Breast epithelium (tissue), 4 donors: ENCODE measurements at regions not wholly inside any gene's neighbourhood (a gene's known extent, or its start where the extent isn't known, plus 50 kb on each side); places are given as distances from the start of the nearest gene placed in this dataset.
"Not testable (repeated sequence)": the region's sequence is repeated elsewhere in the genome, so short reads cannot be mapped to it uniquely, and the experiment has no call there.

ENCODE experiments used
- DNase-seq, 2 donors: peaks; one replicate each; pipeline ENCODE4 v3.0.0-alpha.2; 2019; ENCODE audit warnings: low spot score in 2 of 2
- H3K27ac ChIP-seq, 2 donors: fragments of 200-600 bp; sonication (generic) in 1 of 2; one replicate each; pipeline ENCODE4 v1.5.1; 2016 to 2019; ENCODE audit warnings: mild to moderate bottlenecking in 1 of 2
- H3K27me3 ChIP-seq, 2 donors: fragments of 200-600 bp; sonication (generic) in 1 of 2; one replicate each; pipeline versions ENCODE4 v1.5.1 to v1.6.0; 2017 to 2019; ENCODE audit warnings: control low read depth in 1 of 2, mild to moderate bottlenecking in 1 of 2
- H3K36me3 ChIP-seq: fragments of 200-600 bp; one replicate; pipeline ENCODE4 v1.5.1; 2019
- H3K4me1 ChIP-seq, 2 donors: fragments of 200-600 bp; sonication (generic); one replicate each; pipeline ENCODE4 v1.5.1; 2016 to 2019; ENCODE audit warnings: control low read depth in 1 of 2
- H3K4me3 ChIP-seq, 3 donors: fragments of 200-600 bp; sonication (generic); 1 replicate in 2 of 3; 2 replicates in 1 of 3; pipeline ENCODE4 v1.5.1; 2016 to 2019; ENCODE audit warnings: mild to moderate bottlenecking in 3 of 3, moderate library complexity in 2 of 3
- H3K9me3 ChIP-seq, 2 donors: fragments of 200-600 bp; sonication (generic) in 1 of 2; one replicate each; pipeline ENCODE4 v1.5.1; 2016 to 2019; ENCODE audit warnings: control low read depth in 1 of 2
- CTCF ChIP-seq, 3 donors: fragments of 450-650 bp; IDR thresholded peaks; one replicate each; pipeline ENCODE4 v1.5.1; 2016 to 2017; ENCODE audit warnings: antibody characterized with exemption in 3 of 3, mild to moderate bottlenecking in 3 of 3, moderate library complexity in 3 of 3
- POLR2A ChIP-seq: fragments of 450-650 bp; IDR thresholded peaks from one replicate; pipeline ENCODE4 v1.6.1; 2016; ENCODE audit warnings: antibody characterized with exemption, mild to moderate bottlenecking, moderate library complexity
- POLR2AphosphoS5 ChIP-seq, 3 donors: sonication (generic); formaldehyde crosslinking; IDR thresholded peaks; one replicate each; pipeline ENCODE4 v1.6.1; 2017; ENCODE audit warnings: antibody characterized with exemption in 3 of 3
- intact Hi-C: fragments of 100-400 bp; cut with DNase I; formaldehyde crosslinking; loops from one replicate; pipeline ENCODE4 v1.15.1; 2023; ENCODE audit warnings: low total_unique reads

- H3K36me3 ChIP-seq: no peaks in the 10 kb centered on the region
- DNase-seq: no peak
- no peaks in the 10 kb centered on the region for H3K9me3 ChIP-seq
- H3K27ac ChIP-seq: no peak overlapping the region
- intact Hi-C loops: no loop called here
- TF ChIP-seq POLR2AphosphoS5 (IDR thresholded peaks at IDR 0.05): no peak
- TF ChIP-seq POLR2A: no peak
- no peak for TF ChIP-seq CTCF (IDR thresholded peaks at IDR 0.05)
- H3K4me3 ChIP-seq: no peak overlapping the region
- H3K27me3 ChIP-seq: no peaks in the 10 kb centered on the region
- no peaks in the 10 kb centered on the region for H3K4me1 ChIP-seq
These were observed 274.3 kb downstream of the SEMA3D start for GRCh38 chr7:84912537-84912936.

- TF ChIP-seq POLR2AphosphoS5 (IDR thresholded peaks at IDR 0.05): no peak
- TF ChIP-seq CTCF (IDR thresholded peaks at IDR 0.05): no peak
- no peak for TF ChIP-seq POLR2A
These were observed 274.8 kb downstream of the SEMA3D start for GRCh38 chr7:84912018-84912417.

GRCh38 chr7:84911077-84911476 lies 275.8 kb downstream of the SEMA3D start:
- Histone ChIP-seq H3K4me1 (no peaks in the 10 kb centered on the region), H3K4me3 (no peak overlapping the region), H3K9me3 (no peaks in the 10 kb centered on the region), H3K27ac (no peak overlapping the region), H3K27me3 (no peaks in the 10 kb centered on the region), H3K36me3 (no peaks in the 10 kb centered on the region)
- TF ChIP-seq POLR2A (no peak), CTCF (IDR thresholded peaks at IDR 0.05) (no peak), POLR2AphosphoS5 (IDR thresholded peaks at IDR 0.05) (no peak)
- no peak for DNase-seq
- intact Hi-C loops: no loop called here

More at GRCh38 chr7:84912018-84912417, 274.8 kb downstream of the SEMA3D start:
- H3K9me3 ChIP-seq: no peaks in the 10 kb centered on the region
- DNase-seq: no peak
- no peaks in the 10 kb centered on the region for H3K36me3 ChIP-seq
- H3K27me3 ChIP-seq: no peaks in the 10 kb centered on the region
- intact Hi-C loops: no loop called here
- H3K27ac ChIP-seq: no peak overlapping the region
- no peak overlapping the region for H3K4me3 ChIP-seq
- no peaks in the 10 kb centered on the region for H3K4me1 ChIP-seq

GRCh38 chr7:84910322-84910721 lies 276.5 kb downstream of the SEMA3D start:
- H3K36me3 ChIP-seq, H3K9me3 ChIP-seq, H3K4me1 ChIP-seq, H3K4me3 ChIP-seq, intact Hi-C loops, DNase-seq, H3K27ac ChIP-seq, H3K27me3 ChIP-seq: not testable (repeated sequence)

- Histone ChIP-seq H3K4me1 (no peaks in the 10 kb centered on the region), H3K27me3 (no peaks in the 10 kb centered on the region), H3K27ac (no peak overlapping the region), H3K36me3 (no peaks in the 10 kb centered on the region), H3K9me3 (no peaks in the 10 kb centered on the region), H3K4me3 (no peak overlapping the region)
- TF ChIP-seq POLR2A (no peak), CTCF (IDR thresholded peaks at IDR 0.05) (no peak), POLR2AphosphoS5 (IDR thresholded peaks at IDR 0.05) (no peak)
- no peak for DNase-seq
- intact Hi-C loops: loop anchor here (10.0 kb wide), 1 partner anchor 1867 kb away; no protein-coding TSS in a partner anchor
These were observed 278.6 kb downstream of the SEMA3D start for GRCh38 chr7:84908196-84908793.

- no peak overlapping the region for H3K4me3 ChIP-seq
- no peaks in the 10 kb centered on the region for H3K36me3 ChIP-seq
- intact Hi-C loops: loop anchor here (10.0 kb wide), 1 partner anchor 1868 kb away; no protein-coding TSS in a partner anchor
- no peaks in the 10 kb centered on the region for H3K4me1 ChIP-seq
- no peak for DNase-seq
- TF ChIP-seq CTCF (IDR thresholded peaks at IDR 0.05) (no peak), POLR2AphosphoS5 (IDR thresholded peaks at IDR 0.05) (no peak), POLR2A (no peak)
- H3K27ac ChIP-seq: no peak overlapping the region
- H3K9me3 ChIP-seq: no peaks in the 10 kb centered on the region
- no peaks in the 10 kb centered on the region for H3K27me3 ChIP-seq
These were observed 280.0 kb downstream of the SEMA3D start for GRCh38 chr7:84906889-84907288.
